ENCODE measurements at regions not wholly inside any gene's neighbourhood (a gene's known extent, or its start where the extent isn't known, plus 50 kb on each side); places are given as distances from the start of the nearest gene placed in this dataset.

DNA sequence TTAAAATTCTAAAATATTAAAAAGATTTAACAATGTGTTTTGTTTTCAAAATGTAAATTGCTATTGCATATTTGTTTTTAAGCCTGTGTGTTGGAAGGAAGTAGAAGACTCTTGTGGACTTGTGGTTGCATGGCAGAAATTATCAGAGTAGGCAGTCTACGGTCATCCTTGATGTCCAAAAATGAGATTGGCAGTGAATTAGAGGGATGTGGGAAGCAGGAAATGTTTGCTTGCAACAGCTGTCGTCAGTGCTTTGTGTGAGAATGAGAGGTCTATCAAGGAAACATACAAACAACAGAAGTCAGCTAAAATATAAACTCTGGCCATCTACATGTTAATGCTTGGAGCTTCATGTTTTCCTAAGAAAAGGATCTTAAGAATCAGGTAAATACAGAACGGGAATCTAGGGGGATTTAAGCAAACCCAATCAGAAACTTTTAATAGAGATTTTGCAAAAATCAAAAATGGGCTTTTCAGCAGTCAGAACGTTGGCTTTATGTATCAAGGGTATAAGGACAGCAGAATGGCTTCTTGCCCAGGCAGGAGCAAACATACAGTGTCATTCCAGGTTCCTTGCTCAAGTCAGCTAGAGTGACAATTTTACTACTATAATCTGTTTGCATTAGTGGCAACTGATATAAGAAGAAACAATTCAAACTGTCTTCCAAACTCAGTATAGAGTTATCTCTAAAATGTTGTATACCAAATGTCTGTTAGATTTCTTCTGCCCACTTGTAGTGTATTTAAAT, 196.7 kb downstream of the CYB561 start:
- CTCF ChIA-PET, result no interaction called here
- Mint-ChIP-seq H3K36me3 (peaks cover 0 to 8% (median 7%) of the 10 kb centered on the region in 5 donors), H3K9me3 (peaks cover 0 to 6% (median 0%) of the 10 kb centered on the region in 11 donors), H3K4me3 (no peak overlapping the region), H3K27me3 (peaks cover 0 to 15% (median 0%) of the 10 kb centered on the region in 5 donors), H3K27ac (no peak overlapping the region), H3K4me1 (peaks cover 0 to 3% (median 0%) of the 10 kb centered on the region in 7 donors)
- Histone ChIP-seq H3K36me3 (ENCODE audit: control insufficient read depth in 2 of 3, insufficient read depth in 3 of 3, low read length in 3 of 3) (no peaks in the 10 kb centered on the region), H3K4me1 (ENCODE audit: control insufficient read depth in 2 of 2, insufficient read depth in 2 of 2, low read length in 2 of 2) (no peaks in the 10 kb centered on the region), H3K27me3 (ENCODE audit: control insufficient read depth in 2 of 2, insufficient read depth in 2 of 2, low read length in 2 of 2) (no peaks in the 10 kb centered on the region), H3K4me3 (ENCODE audit: low read length) (no peak overlapping the region), H3K9me3 (ENCODE audit: control insufficient read depth in 2 of 3, low read length in 3 of 3) (no peaks in the 10 kb centered on the region), H3K27ac (ENCODE audit: low read depth, low read length) (no peak overlapping the region)
- no peak for DNase-seq
- POLR2A ChIA-PET, result no interaction called here
- ATAC-seq, result no peak
- intact Hi-C loops (cut with micrococcal nuclease), result no loop called here

DNA sequence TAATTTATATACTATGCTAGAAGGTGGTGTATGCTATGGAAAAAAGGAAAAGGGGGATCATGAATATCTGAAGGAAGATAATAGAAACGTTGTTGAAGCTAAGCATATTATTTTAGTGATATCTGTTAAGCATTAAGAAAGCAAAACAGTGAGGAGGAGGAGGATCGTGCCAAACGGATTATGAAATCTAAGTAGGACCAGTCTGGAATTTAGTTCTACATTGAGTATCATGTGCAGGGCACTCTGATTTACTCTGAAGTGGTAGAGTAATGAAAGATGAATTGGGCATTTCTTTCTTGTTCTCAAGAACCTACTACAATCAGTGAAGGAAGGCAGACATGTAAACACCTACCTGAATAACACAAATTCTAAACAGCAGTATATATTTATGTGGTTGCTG, 195.3 kb downstream of the CYB561 start:
- POLR2A ChIA-PET, result no interaction called here
- peaks cover 0 to 9% (median 3%) of the 10 kb centered on the region in 11 donors for H3K9me3 Mint-ChIP-seq
- H3K27ac Mint-ChIP-seq, result no peak overlapping the region
- H3K4me3 Mint-ChIP-seq, result no peak overlapping the region
- CTCF ChIA-PET, result no interaction called here
- ATAC-seq (no peak), DNase-seq (no peak)
- peaks cover 0 to 7% (median 4%) of the 10 kb centered on the region in 5 donors for H3K36me3 Mint-ChIP-seq
- Histone ChIP-seq H3K4me1 (ENCODE audit: control insufficient read depth in 2 of 2, insufficient read depth in 2 of 2, low read length in 2 of 2) (no peaks in the 10 kb centered on the region), H3K27me3 (ENCODE audit: control insufficient read depth in 2 of 2, insufficient read depth in 2 of 2, low read length in 2 of 2) (no peaks in the 10 kb centered on the region), H3K36me3 (ENCODE audit: control insufficient read depth in 2 of 3, insufficient read depth in 3 of 3, low read length in 3 of 3) (no peaks in the 10 kb centered on the region), H3K27ac (ENCODE audit: low read depth, low read length) (no peak overlapping the region), H3K4me3 (ENCODE audit: low read length) (no peak overlapping the region), H3K9me3 (ENCODE audit: control insufficient read depth in 2 of 3, low read length in 3 of 3) (no peaks in the 10 kb centered on the region)
- peaks cover 0 to 18% (median 0%) of the 10 kb centered on the region in 5 donors for H3K27me3 Mint-ChIP-seq
- intact Hi-C loops (cut with micrococcal nuclease), result no loop called here
- H3K4me1 Mint-ChIP-seq, result peaks cover 0 to 4% (median 0%) of the 10 kb centered on the region in 7 donors

DNA sequence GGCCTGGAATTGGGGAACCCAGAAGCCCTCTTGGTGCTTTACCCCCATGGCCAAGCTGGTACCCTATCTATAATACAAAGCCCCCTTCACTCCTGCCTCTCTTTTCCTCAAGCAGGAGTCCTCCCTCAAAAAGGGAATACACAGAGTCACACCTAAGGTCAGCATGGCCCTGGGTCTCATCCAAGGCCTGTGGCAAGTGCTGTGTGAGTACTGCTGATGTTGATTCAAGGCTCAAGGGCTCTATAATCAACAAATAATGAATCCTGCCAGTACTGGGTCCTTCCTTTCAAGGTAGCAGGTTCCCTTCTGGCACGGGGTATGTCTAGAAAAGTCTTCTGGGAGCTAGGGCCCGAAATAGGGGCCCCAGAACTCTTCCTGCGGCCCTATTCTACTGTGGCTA, 187.3 kb downstream of the CYB561 start:
- POLR2A ChIA-PET, result no interaction called here
- H3K27ac Mint-ChIP-seq, result no peak overlapping the region
- H3K36me3 Mint-ChIP-seq, result peaks cover 0 to 22% (median 18%) of the 10 kb centered on the region in 5 donors
- no peak overlapping the region for H3K4me3 ChIP-seq (ENCODE audit: low read length)
- peaks cover 0 to 3% (median 0%) of the 10 kb centered on the region in 7 donors for H3K4me1 Mint-ChIP-seq
- H3K9me3 ChIP-seq (ENCODE audit: control insufficient read depth in 2 of 3, low read length in 3 of 3), result no peaks in the 10 kb centered on the region
- intact Hi-C loops (cut with micrococcal nuclease), result no loop called here
- DNase-seq (no peak), ATAC-seq (no peak)
- H3K4me1 ChIP-seq (ENCODE audit: control insufficient read depth in 2 of 2, insufficient read depth in 2 of 2, low read length in 2 of 2), result no peaks in the 10 kb centered on the region
- CTCF ChIA-PET, result no interaction called here
- H3K36me3 ChIP-seq (ENCODE audit: control insufficient read depth in 2 of 3, insufficient read depth in 3 of 3, low read length in 3 of 3), result no peaks in the 10 kb centered on the region
- H3K4me3 Mint-ChIP-seq, result no peak overlapping the region
- peaks cover 0 to 3% (median 0%) of the 10 kb centered on the region in 5 donors for H3K27me3 Mint-ChIP-seq
- peaks cover 0 to 26% (median 7%) of the 10 kb centered on the region in 11 donors for H3K9me3 Mint-ChIP-seq
- no peak overlapping the region for H3K27ac ChIP-seq (ENCODE audit: low read depth, low read length)
- peaks cover 0 to 3% of the 10 kb centered on the region in 2 donors for H3K27me3 ChIP-seq (ENCODE audit: control insufficient read depth in 2 of 2, insufficient read depth in 2 of 2, low read length in 2 of 2)

DNA sequence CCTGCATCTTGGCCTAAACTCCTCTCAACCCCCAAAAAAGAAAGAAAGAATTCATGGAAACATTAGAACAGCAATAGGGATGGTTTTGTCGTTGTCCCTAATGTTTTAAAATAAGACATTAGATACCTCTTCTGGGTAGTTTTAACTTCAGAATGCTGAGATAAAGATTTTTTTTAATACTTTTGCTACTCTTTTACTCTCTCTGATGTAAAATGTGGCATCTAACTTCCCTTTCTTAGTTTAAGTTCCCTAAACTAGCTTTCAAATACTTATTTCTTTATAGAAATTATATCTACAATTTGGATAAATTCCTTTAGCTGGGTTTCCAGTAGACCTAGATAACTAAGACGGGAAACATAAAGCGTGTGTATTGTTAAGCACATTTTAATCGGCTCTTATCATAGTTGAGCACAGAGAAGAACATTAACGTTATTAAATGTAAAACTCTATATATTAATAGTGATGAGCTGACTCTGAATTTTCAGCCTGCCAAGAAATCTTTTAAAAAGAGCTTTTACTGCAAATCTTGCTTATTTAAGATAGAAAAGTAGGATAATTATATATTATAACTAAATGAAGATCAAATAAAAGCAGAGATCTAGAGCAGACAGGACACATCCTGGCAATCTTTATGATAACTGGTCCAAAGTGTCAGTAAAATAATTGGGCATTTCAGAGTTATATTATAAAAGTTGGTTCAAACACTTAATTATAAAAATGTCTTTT, 183.2 kb downstream of the CYB561 start:
- Histone ChIP-seq H3K4me1 (ENCODE audit: control insufficient read depth in 2 of 2, insufficient read depth in 2 of 2, low read length in 2 of 2) (no peaks in the 10 kb centered on the region), H3K27me3 (ENCODE audit: control insufficient read depth in 2 of 2, insufficient read depth in 2 of 2, low read length in 2 of 2) (peaks cover 0 to 3% of the 10 kb centered on the region in 2 donors), H3K4me3 (ENCODE audit: low read length) (no peak overlapping the region), H3K27ac (ENCODE audit: low read depth, low read length) (no peak overlapping the region), H3K36me3 (ENCODE audit: control insufficient read depth in 2 of 3, insufficient read depth in 3 of 3, low read length in 3 of 3) (peaks cover 0 to 3% (median 0%) of the 10 kb centered on the region in 3 experiments), H3K9me3 (ENCODE audit: control insufficient read depth in 2 of 3, low read length in 3 of 3) (no peaks in the 10 kb centered on the region)
- Mint-ChIP-seq H3K9me3 (no peaks in the 10 kb centered on the region), H3K4me1 (no peaks in the 10 kb centered on the region), H3K27ac (no peak overlapping the region), H3K4me3 (no peak overlapping the region), H3K27me3 (no peaks in the 10 kb centered on the region), H3K36me3 (peaks cover 0 to 4% (median 0%) of the 10 kb centered on the region in 5 donors)
- ChIA-PET POLR2A (no interaction called here), CTCF (interaction anchor here (0.6 kb wide), 1 partner anchor 325 kb away, joined by 4 read pairs; no protein-coding TSS in a partner anchor)
- intact Hi-C loops (cut with micrococcal nuclease), result no loop called here
- no peak for ATAC-seq
- no peak for DNase-seq

DNA sequence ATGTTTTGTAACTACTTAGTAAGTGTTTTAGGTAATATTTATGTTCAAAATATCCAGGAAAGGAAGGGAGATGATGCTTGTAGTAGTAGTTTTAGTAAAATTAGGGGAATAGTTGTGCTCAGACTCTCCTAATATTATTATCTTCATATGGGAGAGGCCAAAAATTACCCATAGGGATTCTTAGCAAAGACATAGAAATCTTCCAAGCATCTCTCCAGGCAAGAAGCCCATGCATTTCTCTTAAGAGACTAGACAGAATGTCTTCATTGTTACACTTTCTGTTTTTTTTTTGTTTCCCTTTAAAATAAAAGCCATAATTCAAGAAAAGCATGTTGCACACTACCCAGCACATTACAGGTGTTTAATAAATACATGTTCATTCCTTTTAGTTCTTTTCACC, 180.6 kb downstream of the CYB561 start:
- ChIA-PET POLR2A (no interaction called here), CTCF (no interaction called here)
- Histone ChIP-seq H3K36me3 (ENCODE audit: control insufficient read depth in 2 of 3, insufficient read depth in 3 of 3, low read length in 3 of 3) (peaks cover 0 to 4% (median 0%) of the 10 kb centered on the region in 3 experiments), H3K4me1 (ENCODE audit: control insufficient read depth in 2 of 2, insufficient read depth in 2 of 2, low read length in 2 of 2) (no peaks in the 10 kb centered on the region), H3K27me3 (ENCODE audit: control insufficient read depth in 2 of 2, insufficient read depth in 2 of 2, low read length in 2 of 2) (peaks cover 0 to 3% of the 10 kb centered on the region in 2 donors), H3K9me3 (ENCODE audit: control insufficient read depth in 2 of 3, low read length in 3 of 3) (no peaks in the 10 kb centered on the region), H3K27ac (ENCODE audit: low read depth, low read length) (no peak overlapping the region), H3K4me3 (ENCODE audit: low read length) (no peak overlapping the region)
- intact Hi-C loops (cut with micrococcal nuclease), result no loop called here
- peaks cover 0 to 17% (median 10%) of the 10 kb centered on the region in 5 donors for H3K36me3 Mint-ChIP-seq
- H3K4me1 Mint-ChIP-seq, result no peaks in the 10 kb centered on the region
- no peak for DNase-seq
- no peak for ATAC-seq
- no peak overlapping the region for H3K4me3 Mint-ChIP-seq
- no peaks in the 10 kb centered on the region for H3K27me3 Mint-ChIP-seq
- H3K27ac Mint-ChIP-seq, result no peak overlapping the region
- no peaks in the 10 kb centered on the region for H3K9me3 Mint-ChIP-seq

DNA sequence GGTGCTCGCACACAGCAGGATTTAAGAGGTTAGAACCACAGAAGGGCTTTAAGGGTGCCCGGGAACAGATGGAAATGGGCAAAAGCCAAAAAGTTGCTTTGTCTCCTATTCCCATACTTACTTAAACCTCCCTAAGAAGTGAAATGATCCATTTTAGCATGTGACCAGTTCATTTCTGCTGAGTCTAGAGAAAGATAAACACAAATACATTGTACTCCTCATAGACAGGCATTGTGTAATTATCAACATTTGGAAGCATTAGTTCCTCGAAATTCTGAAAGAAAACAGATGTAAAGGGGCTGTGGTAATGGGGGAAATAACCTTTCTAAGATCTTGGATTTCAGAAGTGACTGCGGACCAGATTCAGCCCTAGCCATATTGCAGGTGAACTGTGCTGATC, 178.3 kb downstream of the CYB561 start:
- no peak for ATAC-seq
- intact Hi-C loops (cut with micrococcal nuclease), result no loop called here
- Histone ChIP-seq H3K9me3 (ENCODE audit: control insufficient read depth in 2 of 3, low read length in 3 of 3) (no peaks in the 10 kb centered on the region), H3K36me3 (ENCODE audit: control insufficient read depth in 2 of 3, insufficient read depth in 3 of 3, low read length in 3 of 3) (peaks cover 0 to 4% (median 0%) of the 10 kb centered on the region in 3 experiments), H3K27me3 (ENCODE audit: control insufficient read depth in 2 of 2, insufficient read depth in 2 of 2, low read length in 2 of 2) (no peaks in the 10 kb centered on the region), H3K4me1 (ENCODE audit: control insufficient read depth in 2 of 2, insufficient read depth in 2 of 2, low read length in 2 of 2) (no peaks in the 10 kb centered on the region), H3K27ac (ENCODE audit: low read depth, low read length) (no peak overlapping the region), H3K4me3 (ENCODE audit: low read length) (no peak overlapping the region)
- ChIA-PET CTCF (no interaction called here), POLR2A (no interaction called here)
- DNase-seq, result no peak
- H3K4me3 Mint-ChIP-seq, result no peak overlapping the region
- H3K9me3 Mint-ChIP-seq, result no peaks in the 10 kb centered on the region
- peaks cover 0 to 4% (median 0%) of the 10 kb centered on the region in 7 donors for H3K4me1 Mint-ChIP-seq
- H3K27ac Mint-ChIP-seq, result no peak overlapping the region
- H3K36me3 Mint-ChIP-seq, result peaks cover 0 to 29% (median 13%) of the 10 kb centered on the region in 5 donors
- H3K27me3 Mint-ChIP-seq, result no peaks in the 10 kb centered on the region
